ENCODE measurements at regions not wholly inside any gene's neighbourhood (a gene's known extent, or its start where the extent isn't known, plus 50 kb on each side); places are given as distances from the start of the nearest gene placed in this dataset.

GRCh38 chr14:51546603-51547258, 105.0 kb upstream of the FRMD6 start:
- no peak for DNase-seq (ENCODE audit: low spot score)

DNA sequence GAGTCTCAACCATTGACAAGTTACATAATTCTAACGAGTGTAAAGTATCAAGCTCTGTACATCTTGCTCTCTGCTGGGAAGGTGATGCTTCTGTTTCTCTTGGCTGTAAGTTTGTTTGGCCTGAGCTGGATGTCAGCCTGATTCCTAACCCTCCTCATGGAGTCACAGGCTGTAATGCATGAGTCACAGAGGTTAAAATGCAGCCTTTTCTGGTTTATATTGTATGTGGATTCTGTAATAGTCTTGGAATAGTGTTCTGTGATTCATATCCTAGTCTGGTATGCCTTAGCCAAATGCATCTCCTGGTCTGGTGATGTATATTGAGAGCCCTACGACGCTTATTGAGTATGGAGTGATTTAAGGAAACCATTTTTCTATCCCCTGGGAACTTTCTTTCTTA, 104.5 kb upstream of the FRMD6 start:
- no peak for DNase-seq (ENCODE audit: low spot score)

DNA sequence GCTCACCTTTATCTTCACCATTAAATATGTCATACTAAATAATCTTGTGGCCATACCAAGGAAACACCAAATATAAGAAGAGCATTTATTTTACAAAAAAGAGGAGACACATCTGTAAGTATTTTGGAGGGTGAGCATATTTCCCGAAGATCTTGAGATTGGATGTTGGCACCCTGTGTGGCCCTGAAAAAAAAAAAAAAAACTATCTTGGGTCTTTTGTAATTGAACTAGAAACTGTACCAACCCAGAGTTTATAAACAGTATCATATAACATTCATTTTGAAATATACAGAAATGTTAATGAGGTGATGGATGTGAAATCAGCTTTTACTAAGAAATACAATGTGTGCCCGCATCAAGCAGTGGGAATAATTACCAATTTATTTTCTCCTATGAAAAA, 104.0 kb upstream of the FRMD6 start:
- DNase-seq (ENCODE audit: low spot score): no peak

DNA sequence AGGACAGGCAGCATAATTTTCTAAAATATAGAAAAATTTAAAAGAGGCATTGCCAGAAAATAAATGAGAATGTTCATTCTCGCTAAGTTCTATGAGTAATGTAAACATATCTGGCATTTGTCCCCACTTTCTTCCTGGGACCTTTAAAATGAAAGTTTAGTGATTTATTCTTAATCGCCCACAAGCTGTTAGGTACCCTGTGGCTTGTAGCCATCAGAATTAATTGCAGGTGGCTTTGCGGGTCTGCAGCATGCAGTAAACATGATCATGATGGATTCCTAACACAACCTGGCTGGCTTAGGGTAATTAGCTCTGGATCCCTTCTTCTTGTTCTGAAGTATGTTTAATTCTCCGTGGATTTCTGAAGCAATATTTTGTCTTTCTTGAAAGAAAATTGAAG, 103.5 kb upstream of the FRMD6 start:
- DNase-seq (ENCODE audit: low spot score): no peak

DNA sequence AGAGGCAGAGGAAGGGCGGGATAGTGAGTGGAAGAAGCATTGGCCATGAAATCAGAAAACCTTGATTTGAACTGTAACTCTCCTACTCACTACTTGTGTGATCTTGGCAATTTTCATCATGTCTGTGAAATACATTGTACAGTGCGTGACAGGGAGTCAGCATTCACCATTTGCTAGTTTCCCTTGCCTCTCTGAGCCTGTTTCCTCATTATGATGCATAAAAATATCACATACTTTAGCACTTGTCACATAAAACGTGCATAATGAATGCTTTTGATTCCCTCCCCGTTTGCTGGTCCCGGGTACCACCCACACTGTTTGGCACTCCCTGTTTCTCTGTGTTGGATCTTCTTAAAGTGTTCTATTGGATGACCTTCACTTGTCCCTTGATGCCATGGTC, 101.1 kb upstream of the FRMD6 start:
- no peak for DNase-seq (ENCODE audit: low spot score)

DNA sequence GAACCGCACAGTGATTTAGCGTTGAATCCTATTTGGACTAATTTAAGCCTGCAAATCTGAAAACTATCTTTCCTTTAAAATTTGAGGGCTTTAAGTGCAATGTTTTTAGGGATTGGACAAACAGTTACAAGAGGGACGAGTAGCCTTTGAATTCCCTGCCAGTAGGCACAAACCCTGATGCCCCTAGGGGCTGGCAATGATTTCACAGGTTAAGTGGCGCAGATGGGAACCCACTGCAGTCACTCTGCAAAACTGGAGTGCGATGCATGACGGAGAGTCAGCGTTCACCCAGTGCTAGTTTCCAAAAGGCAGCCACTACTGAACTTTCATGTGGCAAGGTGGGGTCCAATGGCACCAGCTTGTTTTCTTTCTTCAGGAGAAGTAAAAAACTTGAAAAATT, 99.4 kb upstream of the FRMD6 start:
- peak; percentile 2 for DNase-seq (ENCODE audit: low spot score)

- no peak for DNase-seq (ENCODE audit: low spot score)
These were observed 98.8 kb upstream of the FRMD6 start for GRCh38 chr14:51552768-51553404.

DNA sequence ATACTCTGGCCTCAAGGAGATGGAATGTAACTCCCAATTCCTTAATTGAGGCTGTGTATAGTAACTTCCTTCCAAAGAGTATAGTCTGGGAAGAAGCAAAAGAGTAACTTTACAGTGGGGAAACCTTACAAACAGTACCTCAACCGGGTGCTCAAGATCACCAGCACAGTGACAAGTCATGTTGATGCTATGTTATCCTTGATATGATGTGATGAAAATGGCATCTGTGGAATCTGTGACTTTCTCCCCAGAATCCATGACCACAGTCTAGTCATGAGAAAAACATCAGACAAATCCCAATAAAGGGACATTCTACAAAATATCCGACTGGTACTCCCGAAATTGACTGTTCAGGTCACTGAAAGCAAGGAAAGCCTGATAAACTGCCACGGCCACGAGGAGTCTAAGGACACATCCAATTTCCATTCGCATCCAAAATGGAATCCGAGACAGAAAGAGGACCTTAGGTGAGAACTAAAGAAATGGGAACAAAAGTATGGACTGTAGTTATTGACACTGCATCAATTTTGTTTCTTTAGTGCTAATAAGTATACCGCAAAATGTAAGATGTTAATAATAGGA, 97.3 kb upstream of the FRMD6 start:
- no peak for DNase-seq (ENCODE audit: low spot score)

- DNase-seq (ENCODE audit: low spot score): peak; percentile 1
These were observed 96.8 kb upstream of the FRMD6 start for GRCh38 chr14:51554953-51555352.

GRCh38 chr14:51561141-51561540, 90.6 kb upstream of the FRMD6 start:
- no peak for DNase-seq (ENCODE audit: low spot score)

- DNase-seq (ENCODE audit: low spot score): no peak
These were observed 88.9 kb upstream of the FRMD6 start for GRCh38 chr14:51562816-51563215.

DNA sequence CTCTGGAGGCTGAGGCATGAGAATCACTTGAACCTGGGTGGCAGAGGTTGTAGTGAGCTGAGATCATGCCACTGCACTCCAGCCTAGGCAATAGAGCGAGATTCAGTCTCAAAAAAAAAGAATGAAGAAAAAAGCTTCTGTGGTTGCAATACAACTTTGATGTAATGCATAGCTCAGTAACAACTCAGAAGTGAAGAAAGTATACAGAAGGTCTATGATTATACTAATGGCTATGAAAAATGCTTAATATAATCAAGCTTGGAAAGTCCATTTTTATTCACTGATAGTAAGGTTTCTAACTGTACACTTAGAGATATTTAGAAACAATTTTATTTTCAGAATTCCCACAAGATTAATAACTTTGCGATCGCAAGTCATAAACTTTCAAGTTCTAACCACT, 88.2 kb upstream of the FRMD6 start:
- DNase-seq (ENCODE audit: low spot score): no peak

DNA sequence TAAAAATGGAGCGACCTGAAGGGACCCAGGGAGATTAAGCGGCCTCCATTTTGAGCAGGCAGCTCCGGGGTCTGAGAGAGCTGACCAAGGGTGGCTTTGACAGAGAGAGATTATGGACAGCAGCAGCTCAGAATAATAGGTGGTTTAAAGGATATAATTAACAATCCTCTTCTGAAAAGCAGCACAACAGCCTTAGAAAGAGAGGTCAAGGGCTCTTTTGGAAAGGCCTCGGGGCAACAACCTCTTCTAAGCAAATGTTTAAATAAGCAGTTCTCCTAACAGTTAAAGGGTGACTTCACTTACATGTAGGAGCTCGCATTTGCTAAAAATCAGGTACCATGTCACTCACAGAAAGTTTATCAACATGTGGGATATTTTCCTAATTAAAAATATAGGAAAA, 87.2 kb upstream of the FRMD6 start:
- DNase-seq (ENCODE audit: low spot score): no peak

GRCh38 chr14:51564986-51565604, 86.6 kb upstream of the FRMD6 start:
- DNase-seq (ENCODE audit: low spot score): no peak

DNA sequence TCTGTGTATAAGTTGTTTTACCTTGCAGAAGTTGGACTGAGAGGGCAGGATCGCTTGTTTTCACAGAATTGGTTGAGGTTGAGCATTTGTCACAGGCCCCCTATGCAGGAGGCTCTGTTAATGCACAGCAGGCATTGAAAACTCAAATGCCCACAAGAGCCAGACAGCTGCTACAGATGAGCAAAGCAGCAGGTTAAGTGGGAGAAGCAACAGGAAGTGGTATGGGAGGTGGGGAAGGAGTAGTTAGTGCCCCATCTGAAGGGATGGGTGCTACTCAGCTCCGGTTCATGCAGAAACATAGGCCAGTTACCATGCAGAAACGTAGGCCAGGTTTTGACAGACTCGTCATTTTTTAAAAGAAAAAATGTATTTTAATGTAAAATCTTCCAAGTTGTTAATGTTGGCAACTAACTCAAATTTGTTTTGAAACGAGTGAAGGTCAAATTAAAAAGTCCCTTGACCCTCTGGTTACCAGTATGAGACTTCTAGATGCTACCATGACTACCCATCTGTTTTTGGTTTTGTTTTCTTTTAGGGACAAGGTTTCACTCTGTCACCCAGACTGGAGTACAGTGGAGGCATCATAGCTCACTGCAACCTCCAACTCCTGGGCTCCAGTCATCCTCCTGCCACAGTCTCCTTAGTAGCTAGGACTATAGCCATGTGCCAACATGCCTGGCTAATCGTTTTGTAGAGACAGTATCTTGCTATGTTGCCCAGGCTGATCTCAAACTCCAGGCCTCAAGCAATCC, 84.7 kb upstream of the FRMD6 start:
- no peak for DNase-seq (ENCODE audit: low spot score)

- DNase-seq (ENCODE audit: low spot score): no peak
These were observed 83.3 kb upstream of the FRMD6 start for GRCh38 chr14:51568366-51568765.

DNA sequence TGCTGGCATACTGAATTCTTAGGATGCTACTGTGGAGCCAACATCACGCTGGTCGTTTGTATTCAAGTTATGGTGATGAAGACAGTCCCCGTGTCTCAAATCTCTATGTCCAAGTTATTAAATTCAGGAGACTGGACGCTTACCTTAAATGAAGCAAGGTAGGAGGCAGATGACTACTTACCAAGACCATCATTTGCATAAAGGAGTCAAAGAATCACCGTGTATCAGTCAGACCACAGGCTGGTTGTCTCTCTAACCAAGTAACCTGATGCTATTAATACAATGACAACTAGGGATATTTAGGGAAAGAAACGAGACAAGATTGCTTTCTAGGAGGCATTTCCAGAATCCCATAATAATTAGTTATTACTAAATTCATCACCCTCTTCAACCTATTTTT, 78.1 kb upstream of the FRMD6 start:
- DNase-seq (ENCODE audit: low spot score): no peak

GRCh38 chr14:51574009-51574408, 77.7 kb upstream of the FRMD6 start:
- no peak for DNase-seq (ENCODE audit: low spot score)

DNA sequence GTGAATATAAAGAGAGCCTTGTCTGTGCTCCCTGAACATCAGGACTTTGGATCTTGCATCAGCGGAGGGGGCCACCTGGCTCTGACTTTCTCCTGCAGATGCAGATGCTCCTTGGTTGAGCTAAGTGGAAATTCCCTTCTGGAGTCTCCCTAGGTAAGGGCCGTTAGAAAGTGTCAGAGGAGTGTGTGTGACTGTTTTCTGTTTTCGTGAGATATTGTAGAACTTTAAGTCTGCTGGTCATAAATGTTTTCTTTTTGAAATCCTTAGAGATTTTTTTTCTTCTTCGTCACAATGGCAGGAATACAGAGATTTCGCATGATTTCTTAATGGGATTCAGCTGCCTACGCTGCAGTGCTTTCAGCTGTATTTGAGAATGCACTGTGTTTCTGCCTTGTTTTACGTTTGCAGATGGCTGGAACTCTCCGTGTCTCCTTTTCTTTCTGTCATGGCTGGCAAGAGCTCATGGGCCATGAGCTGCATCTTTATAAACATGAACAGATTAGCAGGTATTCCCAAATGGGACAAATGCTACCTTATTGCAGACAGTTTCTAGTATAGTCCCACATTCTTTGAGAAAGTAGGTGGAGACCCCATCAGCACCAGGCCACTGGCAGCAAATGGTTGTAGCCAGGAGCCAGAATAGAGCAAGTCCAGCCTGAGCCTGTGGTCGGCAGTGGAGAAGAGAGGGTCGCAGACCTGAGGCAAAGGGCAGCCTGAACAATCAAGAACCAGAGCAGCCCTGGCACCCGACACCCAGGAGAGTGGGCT, 76.2 kb upstream of the FRMD6 start:
- no peak for DNase-seq (ENCODE audit: low spot score)

DNA sequence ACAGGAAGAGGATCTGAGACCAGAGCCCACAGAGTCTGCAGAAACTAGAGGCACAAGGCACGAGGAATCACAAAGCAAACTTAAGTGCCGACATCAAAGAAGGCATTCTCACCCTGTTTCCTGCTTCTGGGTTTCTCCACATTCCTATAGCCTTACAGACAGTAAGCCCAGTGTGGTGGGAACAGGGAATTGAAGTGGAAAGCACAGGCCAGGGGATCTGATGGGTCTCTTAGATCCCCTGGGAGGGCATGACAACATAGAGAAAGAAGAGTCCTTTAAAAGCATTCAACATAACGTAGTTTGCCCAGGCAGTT, 75.6 kb upstream of the FRMD6 start:
- DNase-seq (ENCODE audit: low spot score): no peak

GRCh38 chr14:51576879-51577278, 74.8 kb upstream of the FRMD6 start:
- DNase-seq (ENCODE audit: low spot score): no peak

GRCh38 chr14:51578853-51579252, 72.9 kb upstream of the FRMD6 start:
- DNase-seq (ENCODE audit: low spot score): no peak

All from NAMALWA (cell line).